HepG2 (cell line): ENCODE measurements at regions not wholly inside any gene's neighbourhood (a gene's known extent, or its start where the extent isn't known, plus 50 kb on each side); places are given as distances from the start of the nearest gene placed in this dataset.

Experiments
- ASH2L ChIP-seq: fragments of 300-600, 200-600 bp; sonication (generic); IDR thresholded peaks from 2 replicates; pipeline ENCODE4 v1.7.0; 2017; ENCODE audit warnings: low read depth, mild to moderate bottlenecking, moderate library complexity, mixed read lengths, low read length; ENCODE audit not compliant: insufficient read length
- KMT2A ChIP-seq: sonication (generic); formaldehyde crosslinking; IDR thresholded peaks from 2 replicates; pipeline ENCODE4 v1.4.0; 2020; ENCODE audit warnings: missing genetic modification reagents
- MIXL1 ChIP-seq: IDR thresholded peaks from 2 replicates; pipeline ENCODE4 v1.6.1; 2016
- MTA3 ChIP-seq: sonication (generic); formaldehyde crosslinking; IDR thresholded peaks from 2 replicates; pipeline ENCODE4 v1.4.0; 2020; ENCODE audit warnings: missing genetic modification reagents
- NFYC ChIP-seq: IDR thresholded peaks from 2 replicates; pipeline ENCODE4 v1.6.1; 2016; ENCODE audit warnings: missing genetic modification reagents, missing compliant biosample characterization
- PCBP2 ChIP-seq: fragments of 200-400 bp; formaldehyde crosslinking; optimal IDR thresholded peaks from 2 replicates; pipeline ENCODE3; 2018; ENCODE audit warnings: low read length, low read depth; ENCODE audit not compliant: poor library complexity, severe bottlenecking
- THYN1 ChIP-seq: sonication (generic); formaldehyde crosslinking; IDR thresholded peaks from 2 replicates; pipeline ENCODE4 v1.8.1; 2023; ENCODE audit warnings: low read depth, mild to moderate bottlenecking, moderate library complexity, missing genetic modification reagents, borderline replicate concordance
- TOPORS ChIP-seq: sonication (generic); formaldehyde crosslinking; IDR thresholded peaks from 2 replicates; pipeline ENCODE4 v1.8.0; 2023; ENCODE audit warnings: mild to moderate bottlenecking, missing genetic modification reagents
- ZEB1 ChIP-seq: IDR thresholded peaks from 2 replicates; pipeline ENCODE4 v1.6.1; 2012; ENCODE audit warnings: mild to moderate bottlenecking, low read depth, inconsistent platforms; ENCODE audit not compliant: insufficient replicate concordance
- ZNF550 ChIP-seq: sonication (generic); formaldehyde crosslinking; IDR thresholded peaks from 2 replicates; pipeline ENCODE4 v1.4.0; 2020; ENCODE audit warnings: mild to moderate bottlenecking, missing genetic modification reagents, borderline replicate concordance
- TF ChIP-seq, protein P1 (sequence below): sonication (generic); formaldehyde crosslinking; conservative IDR thresholded peaks from 2 replicates; pipeline ENCODE4 v1.8.0; 2022; ENCODE audit warnings: mild to moderate bottlenecking, moderate library complexity, missing genetic modification reagents
- TF ChIP-seq, protein P2 (sequence below): IDR thresholded peaks from 2 replicates; pipeline ENCODE4 v1.6.1; 2012; ENCODE audit warnings: inconsistent platforms
- TF ChIP-seq, protein P3 (sequence below): sonication (generic); formaldehyde crosslinking; IDR thresholded peaks from 2 replicates; pipeline ENCODE4 v1.4.0; 2020; ENCODE audit warnings: mild to moderate bottlenecking, missing genetic modification reagents
- TF ChIP-seq, protein P4 (sequence below): IDR thresholded peaks from 2 replicates; pipeline ENCODE4 v1.4.0; 2020; ENCODE audit warnings: mild to moderate bottlenecking, missing genetic modification reagents
- TF ChIP-seq, protein P5 (sequence below): sonication (generic); formaldehyde crosslinking; IDR thresholded peaks from 2 replicates; pipeline ENCODE4 v1.4.0; 2020; ENCODE audit warnings: missing genetic modification reagents, mild to moderate bottlenecking, borderline replicate concordance
- TF ChIP-seq, protein P6 (sequence below): sonication (generic); formaldehyde crosslinking; conservative IDR thresholded peaks from 2 replicates; pipeline ENCODE4 v1.4.0; 2020; ENCODE audit warnings: missing genetic modification reagents

DNA sequence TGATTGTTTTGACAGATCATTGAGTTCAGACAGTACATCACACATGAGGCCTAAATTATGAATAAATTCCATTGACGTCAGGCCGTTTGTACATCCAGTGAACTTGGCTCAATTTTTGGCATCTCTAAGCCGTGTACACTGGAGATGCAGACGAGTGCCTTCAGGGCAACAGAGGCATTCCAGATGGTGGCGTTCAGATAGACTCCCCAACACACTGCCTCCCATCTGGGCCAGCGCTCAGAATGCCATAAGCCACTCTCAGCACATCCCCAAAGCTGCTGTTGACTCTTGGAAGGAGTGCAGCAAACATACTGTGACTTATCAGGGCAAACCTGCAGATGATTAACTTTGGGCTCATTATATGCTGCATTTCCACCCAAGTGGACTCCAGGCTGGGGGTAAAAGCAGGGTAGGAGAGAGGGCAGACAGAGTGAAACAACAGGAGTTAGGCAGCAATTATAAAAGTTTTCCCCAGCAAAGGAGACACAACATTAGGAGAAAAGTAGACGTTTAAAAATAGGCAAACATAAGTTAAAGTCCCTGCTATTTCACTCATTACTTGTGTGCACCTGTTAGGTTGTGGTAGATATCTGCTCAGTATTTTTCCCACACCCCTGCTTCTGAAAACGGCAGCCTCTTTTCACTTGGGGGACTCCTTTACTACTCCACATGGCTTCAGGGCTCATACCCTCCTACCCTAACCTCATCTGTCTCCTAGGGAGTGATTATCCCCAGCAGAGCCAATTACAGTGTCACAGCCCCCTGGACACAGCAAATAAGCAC, 60.2 kb upstream of the PDE3B start (continued):
- TF ChIP-seq, protein P1, sequence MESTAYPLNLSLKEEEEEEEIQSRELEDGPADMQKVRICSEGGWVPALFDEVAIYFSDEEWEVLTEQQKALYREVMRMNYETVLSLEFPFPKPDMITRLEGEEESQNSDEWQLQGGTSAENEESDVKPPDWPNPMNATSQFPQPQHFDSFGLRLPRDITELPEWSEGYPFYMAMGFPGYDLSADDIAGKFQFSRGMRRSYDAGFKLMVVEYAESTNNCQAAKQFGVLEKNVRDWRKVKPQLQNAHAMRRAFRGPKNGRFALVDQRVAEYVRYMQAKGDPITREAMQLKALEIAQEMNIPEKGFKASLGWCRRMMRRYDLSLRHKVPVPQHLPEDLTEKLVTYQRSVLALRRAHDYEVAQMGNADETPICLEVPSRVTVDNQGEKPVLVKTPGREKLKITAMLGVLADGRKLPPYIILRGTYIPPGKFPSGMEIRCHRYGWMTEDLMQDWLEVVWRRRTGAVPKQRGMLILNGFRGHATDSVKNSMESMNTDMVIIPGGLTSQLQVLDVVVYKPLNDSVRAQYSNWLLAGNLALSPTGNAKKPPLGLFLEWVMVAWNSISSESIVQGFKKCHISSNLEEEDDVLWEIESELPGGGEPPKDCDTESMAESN (CRISPR knock-in tag): no peak
- TF ChIP-seq MIXL1 (peak; percentile 94), MTA3 (CRISPR knock-in tag) (no peak), NFYC (CRISPR knock-in tag) (no peak), ASH2L (no peak), PCBP2 (no peak), ZNF550 (CRISPR knock-in tag) (no peak), KMT2A (CRISPR knock-in tag) (peak; percentile 29; the same call in 1 of the 2 replicates), ZEB1 (no peak), TOPORS (CRISPR knock-in tag) (no peak), THYN1 (CRISPR knock-in tag) (no peak)
- TF ChIP-seq, protein P2, sequence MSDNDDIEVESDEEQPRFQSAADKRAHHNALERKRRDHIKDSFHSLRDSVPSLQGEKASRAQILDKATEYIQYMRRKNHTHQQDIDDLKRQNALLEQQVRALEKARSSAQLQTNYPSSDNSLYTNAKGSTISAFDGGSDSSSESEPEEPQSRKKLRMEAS: peak; percentile 20; the same call in 1 of the 2 replicates
- TF ChIP-seq, protein P3, sequence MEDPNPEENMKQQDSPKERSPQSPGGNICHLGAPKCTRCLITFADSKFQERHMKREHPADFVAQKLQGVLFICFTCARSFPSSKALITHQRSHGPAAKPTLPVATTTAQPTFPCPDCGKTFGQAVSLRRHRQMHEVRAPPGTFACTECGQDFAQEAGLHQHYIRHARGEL (CRISPR knock-in tag): no peak
- TF ChIP-seq, protein P4, sequence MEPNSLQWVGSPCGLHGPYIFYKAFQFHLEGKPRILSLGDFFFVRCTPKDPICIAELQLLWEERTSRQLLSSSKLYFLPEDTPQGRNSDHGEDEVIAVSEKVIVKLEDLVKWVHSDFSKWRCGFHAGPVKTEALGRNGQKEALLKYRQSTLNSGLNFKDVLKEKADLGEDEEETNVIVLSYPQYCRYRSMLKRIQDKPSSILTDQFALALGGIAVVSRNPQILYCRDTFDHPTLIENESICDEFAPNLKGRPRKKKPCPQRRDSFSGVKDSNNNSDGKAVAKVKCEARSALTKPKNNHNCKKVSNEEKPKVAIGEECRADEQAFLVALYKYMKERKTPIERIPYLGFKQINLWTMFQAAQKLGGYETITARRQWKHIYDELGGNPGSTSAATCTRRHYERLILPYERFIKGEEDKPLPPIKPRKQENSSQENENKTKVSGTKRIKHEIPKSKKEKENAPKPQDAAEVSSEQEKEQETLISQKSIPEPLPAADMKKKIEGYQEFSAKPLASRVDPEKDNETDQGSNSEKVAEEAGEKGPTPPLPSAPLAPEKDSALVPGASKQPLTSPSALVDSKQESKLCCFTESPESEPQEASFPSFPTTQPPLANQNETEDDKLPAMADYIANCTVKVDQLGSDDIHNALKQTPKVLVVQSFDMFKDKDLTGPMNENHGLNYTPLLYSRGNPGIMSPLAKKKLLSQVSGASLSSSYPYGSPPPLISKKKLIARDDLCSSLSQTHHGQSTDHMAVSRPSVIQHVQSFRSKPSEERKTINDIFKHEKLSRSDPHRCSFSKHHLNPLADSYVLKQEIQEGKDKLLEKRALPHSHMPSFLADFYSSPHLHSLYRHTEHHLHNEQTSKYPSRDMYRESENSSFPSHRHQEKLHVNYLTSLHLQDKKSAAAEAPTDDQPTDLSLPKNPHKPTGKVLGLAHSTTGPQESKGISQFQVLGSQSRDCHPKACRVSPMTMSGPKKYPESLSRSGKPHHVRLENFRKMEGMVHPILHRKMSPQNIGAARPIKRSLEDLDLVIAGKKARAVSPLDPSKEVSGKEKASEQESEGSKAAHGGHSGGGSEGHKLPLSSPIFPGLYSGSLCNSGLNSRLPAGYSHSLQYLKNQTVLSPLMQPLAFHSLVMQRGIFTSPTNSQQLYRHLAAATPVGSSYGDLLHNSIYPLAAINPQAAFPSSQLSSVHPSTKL (CRISPR knock-in tag): peak; percentile 72
- TF ChIP-seq, protein P5, sequence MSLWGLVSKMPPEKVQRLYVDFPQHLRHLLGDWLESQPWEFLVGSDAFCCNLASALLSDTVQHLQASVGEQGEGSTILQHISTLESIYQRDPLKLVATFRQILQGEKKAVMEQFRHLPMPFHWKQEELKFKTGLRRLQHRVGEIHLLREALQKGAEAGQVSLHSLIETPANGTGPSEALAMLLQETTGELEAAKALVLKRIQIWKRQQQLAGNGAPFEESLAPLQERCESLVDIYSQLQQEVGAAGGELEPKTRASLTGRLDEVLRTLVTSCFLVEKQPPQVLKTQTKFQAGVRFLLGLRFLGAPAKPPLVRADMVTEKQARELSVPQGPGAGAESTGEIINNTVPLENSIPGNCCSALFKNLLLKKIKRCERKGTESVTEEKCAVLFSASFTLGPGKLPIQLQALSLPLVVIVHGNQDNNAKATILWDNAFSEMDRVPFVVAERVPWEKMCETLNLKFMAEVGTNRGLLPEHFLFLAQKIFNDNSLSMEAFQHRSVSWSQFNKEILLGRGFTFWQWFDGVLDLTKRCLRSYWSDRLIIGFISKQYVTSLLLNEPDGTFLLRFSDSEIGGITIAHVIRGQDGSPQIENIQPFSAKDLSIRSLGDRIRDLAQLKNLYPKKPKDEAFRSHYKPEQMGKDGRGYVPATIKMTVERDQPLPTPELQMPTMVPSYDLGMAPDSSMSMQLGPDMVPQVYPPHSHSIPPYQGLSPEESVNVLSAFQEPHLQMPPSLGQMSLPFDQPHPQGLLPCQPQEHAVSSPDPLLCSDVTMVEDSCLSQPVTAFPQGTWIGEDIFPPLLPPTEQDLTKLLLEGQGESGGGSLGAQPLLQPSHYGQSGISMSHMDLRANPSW (CRISPR knock-in tag): no peak
- TF ChIP-seq, protein P6, sequence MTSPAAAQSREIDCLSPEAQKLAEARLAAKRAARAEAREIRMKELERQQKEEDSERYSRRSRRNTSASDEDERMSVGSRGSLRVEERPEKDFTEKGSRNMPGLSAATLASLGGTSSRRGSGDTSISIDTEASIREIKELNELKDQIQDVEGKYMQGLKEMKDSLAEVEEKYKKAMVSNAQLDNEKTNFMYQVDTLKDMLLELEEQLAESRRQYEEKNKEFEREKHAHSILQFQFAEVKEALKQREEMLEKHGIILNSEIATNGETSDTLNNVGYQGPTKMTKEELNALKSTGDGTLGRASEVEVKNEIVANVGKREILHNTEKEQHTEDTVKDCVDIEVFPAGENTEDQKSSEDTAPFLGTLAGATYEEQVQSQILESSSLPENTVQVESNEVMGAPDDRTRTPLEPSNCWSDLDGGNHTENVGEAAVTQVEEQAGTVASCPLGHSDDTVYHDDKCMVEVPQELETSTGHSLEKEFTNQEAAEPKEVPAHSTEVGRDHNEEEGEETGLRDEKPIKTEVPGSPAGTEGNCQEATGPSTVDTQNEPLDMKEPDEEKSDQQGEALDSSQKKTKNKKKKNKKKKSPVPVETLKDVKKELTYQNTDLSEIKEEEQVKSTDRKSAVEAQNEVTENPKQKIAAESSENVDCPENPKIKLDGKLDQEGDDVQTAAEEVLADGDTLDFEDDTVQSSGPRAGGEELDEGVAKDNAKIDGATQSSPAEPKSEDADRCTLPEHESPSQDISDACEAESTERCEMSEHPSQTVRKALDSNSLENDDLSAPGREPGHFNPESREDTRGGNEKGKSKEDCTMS (CRISPR knock-in tag): no peak
